GM21786 (cell line): ENCODE measurements at regions not wholly inside any gene's neighbourhood (a gene's known extent, or its start where the extent isn't known, plus 50 kb on each side); places are given as distances from the start of the nearest gene placed in this dataset.
"Not testable (repeated sequence)": the region's sequence is repeated elsewhere in the genome, so short reads cannot be mapped to it uniquely, and the experiment has no call there.

ENCODE experiments used
- ATAC-seq: cut with Tn5 transposase; IDR thresholded peaks from one replicate; pipeline ENCODE4 v1.9.1; 2021; ENCODE audit not compliant: unreplicated experiment

- ATAC-seq = no peak
These were observed 127.2 kb upstream of the PITX1 start for GRCh38 chr5:135161221-135161620.

- no peak for ATAC-seq
These were observed 126.1 kb upstream of the PITX1 start for GRCh38 chr5:135160036-135160675.

- no peak for ATAC-seq
These were observed 125.6 kb upstream of the PITX1 start for GRCh38 chr5:135159626-135160025.

- no peak for ATAC-seq
These were observed 125.0 kb upstream of the PITX1 start for GRCh38 chr5:135158982-135159381.

- no peak for ATAC-seq
These were observed 124.3 kb upstream of the PITX1 start for GRCh38 chr5:135158314-135158697.

- no peak for ATAC-seq
These were observed 123.6 kb upstream of the PITX1 start for GRCh38 chr5:135157421-135158313.

GRCh38 chr5:135156715-135157404 is 122.8 kb upstream of the PITX1 start:
- no peak for ATAC-seq

- no peak for ATAC-seq
These were observed 122.3 kb upstream of the PITX1 start for GRCh38 chr5:135156337-135156714.

- ATAC-seq = no peak
These were observed 121.7 kb upstream of the PITX1 start for GRCh38 chr5:135155616-135156214.

GRCh38 chr5:135154961-135155360 is 120.9 kb upstream of the PITX1 start:
- ATAC-seq = no peak

- no peak for ATAC-seq
These were observed 120.2 kb upstream of the PITX1 start for GRCh38 chr5:135154197-135154596.

- ATAC-seq = no peak
These were observed 119.6 kb upstream of the PITX1 start for GRCh38 chr5:135153661-135154060.

GRCh38 chr5:135153259-135153658 is 119.2 kb upstream of the PITX1 start:
- ATAC-seq = no peak

GRCh38 chr5:135151660-135152059 is 117.6 kb upstream of the PITX1 start:
- ATAC-seq = not testable (repeated sequence)

- ATAC-seq = no peak
These were observed 117.2 kb upstream of the PITX1 start for GRCh38 chr5:135151256-135151655.

GRCh38 chr5:135150767-135151166 is 116.7 kb upstream of the PITX1 start:
- ATAC-seq = no peak

- no peak for ATAC-seq
These were observed 116.1 kb upstream of the PITX1 start for GRCh38 chr5:135149956-135150723.

- ATAC-seq = no peak
These were observed 115.4 kb upstream of the PITX1 start for GRCh38 chr5:135149229-135149955.

- no peak for ATAC-seq
These were observed 113.5 kb upstream of the PITX1 start for GRCh38 chr5:135147294-135148090.
